HG03432 (cell line): ENCODE measurements at regions not wholly inside any gene's neighbourhood (a gene's known extent, or its start where the extent isn't known, plus 50 kb on each side); places are given as distances from the start of the nearest gene placed in this dataset.

Experiments
- ATAC-seq: cut with Tn5 transposase; IDR thresholded peaks from one replicate; pipeline ENCODE4 v1.9.1; 2021; ENCODE audit warnings: mild to moderate bottlenecking, moderate library complexity; ENCODE audit not compliant: unreplicated experiment

GRCh38 chr14:71714225-71714624 is 218.0 kb upstream of the RGS6 start:
- no peak for ATAC-seq

- no peak for ATAC-seq
Measured at GRCh38 chr14:71716041-71716772, 216.0 kb upstream of the RGS6 start.

- no peak for ATAC-seq
Measured at GRCh38 chr14:71720978-71721624, 211.1 kb upstream of the RGS6 start.

- no peak for ATAC-seq
Measured at GRCh38 chr14:71721791-71722190, 210.4 kb upstream of the RGS6 start.

GRCh38 chr14:71722885-71723284 is 209.3 kb upstream of the RGS6 start:
- ATAC-seq = no peak

- ATAC-seq = no peak
Measured at GRCh38 chr14:71725922-71726579, 206.2 kb upstream of the RGS6 start.

- no peak for ATAC-seq
Measured at GRCh38 chr14:71726580-71727021, 205.6 kb upstream of the RGS6 start.

GRCh38 chr14:71728386-71728785 is 203.8 kb upstream of the RGS6 start:
- no peak for ATAC-seq

GRCh38 chr14:71729596-71729995 is 202.6 kb upstream of the RGS6 start:
- ATAC-seq = no peak

GRCh38 chr14:71730471-71730870 is 201.8 kb upstream of the RGS6 start:
- no peak for ATAC-seq

- ATAC-seq = no peak
Measured at GRCh38 chr14:71731096-71731495, 201.1 kb upstream of the RGS6 start.

- no peak for ATAC-seq
Measured at GRCh38 chr14:71733210-71733883, 198.9 kb upstream of the RGS6 start.

- ATAC-seq = no peak
Measured at GRCh38 chr14:71734076-71734475, 198.2 kb upstream of the RGS6 start.

- no peak for ATAC-seq
Measured at GRCh38 chr14:71734885-71735284, 197.3 kb upstream of the RGS6 start.

- no peak for ATAC-seq
Measured at GRCh38 chr14:71737760-71738159, 194.5 kb upstream of the RGS6 start.

- ATAC-seq = no peak
Measured at GRCh38 chr14:71739273-71739990, 192.8 kb upstream of the RGS6 start.

- no peak for ATAC-seq
Measured at GRCh38 chr14:71741241-71741640, 191.0 kb upstream of the RGS6 start.

GRCh38 chr14:71742485-71742884 is 189.7 kb upstream of the RGS6 start:
- ATAC-seq = no peak

- no peak for ATAC-seq
Measured at GRCh38 chr14:71745072-71745471, 187.2 kb upstream of the RGS6 start.

- ATAC-seq = no peak
Measured at GRCh38 chr14:71748196-71748595, 184.0 kb upstream of the RGS6 start.
